Erythroblast (primary cell): ENCODE measurements at regions not wholly inside any gene's neighbourhood (a gene's known extent, or its start where the extent isn't known, plus 50 kb on each side); places are given as distances from the start of the nearest gene placed in this dataset.

Source experiments
- GATA1 ChIP-seq: IDR thresholded peaks from 2 replicates; pipeline ENCODE4 v1.6.1; 2011; ENCODE audit warnings: low read depth, mild to moderate bottlenecking, control low read depth, low read length, moderate library complexity
- POLR2A ChIP-seq: IDR thresholded peaks from 2 replicates; pipeline ENCODE4 v1.6.1; 2011; ENCODE audit warnings: mild to moderate bottlenecking, low read length

DNA sequence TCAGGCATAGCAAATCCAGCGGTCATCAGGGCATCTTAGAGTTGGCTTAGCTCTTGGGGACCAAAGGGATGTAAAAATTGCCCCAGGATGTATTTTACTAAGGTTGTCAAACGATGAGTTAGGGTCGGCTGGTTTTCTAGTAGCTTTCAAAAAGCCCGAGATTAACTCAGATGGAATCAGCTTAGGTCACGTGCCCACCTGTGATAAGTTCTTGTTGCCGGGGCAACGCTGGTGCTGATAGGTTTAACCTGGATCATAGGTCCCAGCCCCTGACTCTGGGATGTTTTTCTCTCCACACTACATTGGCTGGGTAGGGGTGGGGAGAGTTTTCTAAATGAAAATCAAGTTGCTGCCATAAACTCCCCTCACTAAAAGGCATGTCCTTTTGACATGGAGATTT, 257.3 kb upstream of the SULF2 start:
- TF ChIP-seq POLR2A (no peak), GATA1 (no peak)
